Type B pancreatic cell (in vitro differentiated cells): ENCODE measurements at regions not wholly inside any gene's neighbourhood (a gene's known extent, or its start where the extent isn't known, plus 50 kb on each side); places are given as distances from the start of the nearest gene placed in this dataset.
A peak's percentile ranks its signal among the peaks of the same experiment; 100 is the strongest.

Experiments used
- DNase-seq: peaks from one replicate; pipeline ENCODE4 v3.0.0; 2021; ENCODE audit warnings: mixed read lengths; ENCODE audit not compliant: unreplicated experiment; ENCODE audit errors: extremely low spot score
- H3K27ac Mint-ChIP-seq: 2 replicates; pipeline ENCODE4 v1.8.0; 2021; ENCODE audit warnings: mild to moderate bottlenecking, mixed read lengths
- H3K27me3 Mint-ChIP-seq: 2 replicates; pipeline ENCODE4 v1.8.0; 2021; ENCODE audit warnings: mixed read lengths
- H3K36me3 Mint-ChIP-seq: 2 replicates; pipeline ENCODE4 v1.8.0; 2021; ENCODE audit warnings: mixed read lengths
- H3K4me1 Mint-ChIP-seq: one replicate; pipeline ENCODE4 v1.8.0; 2021; ENCODE audit warnings: mixed read lengths; ENCODE audit not compliant: unreplicated experiment
- H3K4me3 Mint-ChIP-seq: 2 replicates; pipeline ENCODE4 v1.8.0; 2021; ENCODE audit warnings: mild to moderate bottlenecking, mixed read lengths
- H3K9me3 Mint-ChIP-seq: 2 replicates; pipeline ENCODE4 v1.8.0; 2021; ENCODE audit warnings: mixed read lengths
- CTCF ChIP-seq: fragments of 200-600 bp; sonication (generic); conservative IDR thresholded peaks from 2 replicates; pipeline ENCODE4 v1.5.0; 2021; ENCODE audit warnings: antibody characterized with exemption, mild to moderate bottlenecking

- peaks cover 4% of the 10 kb centered on the region for H3K4me1 Mint-ChIP-seq
- no peaks in the 10 kb centered on the region for H3K9me3 Mint-ChIP-seq
- peak; percentile 76 for TF ChIP-seq CTCF
- no peak for DNase-seq
- no peak overlapping the region for H3K27ac Mint-ChIP-seq
- peaks cover 9% of the 10 kb centered on the region for H3K27me3 Mint-ChIP-seq
- H3K36me3 Mint-ChIP-seq = no peaks in the 10 kb centered on the region
- no peak overlapping the region for H3K4me3 Mint-ChIP-seq
Measured at GRCh38 chr13:44191504-44192171, 182.0 kb upstream of the SERP2 start.

GRCh38 chr13:44193731-44194130 lies 179.9 kb upstream of the SERP2 start:
- no peak for DNase-seq
- Mint-ChIP-seq H3K4me3 (no peak overlapping the region), H3K36me3 (no peaks in the 10 kb centered on the region), H3K27me3 (peaks cover 9% of the 10 kb centered on the region), H3K9me3 (no peaks in the 10 kb centered on the region), H3K4me1 (peaks cover 14% of the 10 kb centered on the region), H3K27ac (no peak overlapping the region)
- no peak for TF ChIP-seq CTCF

- peaks cover 9% of the 10 kb centered on the region for H3K27me3 Mint-ChIP-seq
- H3K4me1 Mint-ChIP-seq = peaks cover 14% of the 10 kb centered on the region
- no peaks in the 10 kb centered on the region for H3K36me3 Mint-ChIP-seq
- H3K4me3 Mint-ChIP-seq = no peak overlapping the region
- no peaks in the 10 kb centered on the region for H3K9me3 Mint-ChIP-seq
- DNase-seq = no peak
- TF ChIP-seq CTCF = no peak
- H3K27ac Mint-ChIP-seq = no peak overlapping the region
Measured at GRCh38 chr13:44195245-44195644, 178.4 kb upstream of the SERP2 start.

GRCh38 chr13:44196196-44196751 lies 177.3 kb upstream of the SERP2 start:
- no peak overlapping the region for H3K4me3 Mint-ChIP-seq
- no peaks in the 10 kb centered on the region for H3K9me3 Mint-ChIP-seq
- peaks cover 9% of the 10 kb centered on the region for H3K27me3 Mint-ChIP-seq
- H3K27ac Mint-ChIP-seq = no peak overlapping the region
- TF ChIP-seq CTCF = no peak
- DNase-seq = no peak
- H3K4me1 Mint-ChIP-seq = peaks cover 14% of the 10 kb centered on the region
- no peaks in the 10 kb centered on the region for H3K36me3 Mint-ChIP-seq

GRCh38 chr13:44197791-44198770 lies 175.5 kb upstream of the SERP2 start:
- DNase-seq = no peak
- Mint-ChIP-seq H3K4me1 (peaks cover 10% of the 10 kb centered on the region), H3K27ac (peak overlapping the region; percentile 2), H3K4me3 (no peak overlapping the region), H3K36me3 (no peaks in the 10 kb centered on the region), H3K9me3 (no peaks in the 10 kb centered on the region), H3K27me3 (peaks cover 9% of the 10 kb centered on the region)
- no peak for TF ChIP-seq CTCF
